ENCODE measurements at regions not wholly inside any gene's neighbourhood (a gene's known extent, or its start where the extent isn't known, plus 50 kb on each side); places are given as distances from the start of the nearest gene placed in this dataset.
A peak's percentile ranks its signal among the peaks of the same experiment; 100 is the strongest.

GRCh38 chr18:55089610-55090009 is 130.3 kb upstream of the CCDC68 start:
- DNase-seq, result no peak

- peak; percentile 26 for DNase-seq
Measured at GRCh38 chr18:55088561-55088960, 129.3 kb upstream of the CCDC68 start.

GRCh38 chr18:55088000-55088401 is 128.7 kb upstream of the CCDC68 start:
- no peak for DNase-seq

GRCh38 chr18:55086906-55087305 is 127.6 kb upstream of the CCDC68 start:
- no peak for DNase-seq

DNA sequence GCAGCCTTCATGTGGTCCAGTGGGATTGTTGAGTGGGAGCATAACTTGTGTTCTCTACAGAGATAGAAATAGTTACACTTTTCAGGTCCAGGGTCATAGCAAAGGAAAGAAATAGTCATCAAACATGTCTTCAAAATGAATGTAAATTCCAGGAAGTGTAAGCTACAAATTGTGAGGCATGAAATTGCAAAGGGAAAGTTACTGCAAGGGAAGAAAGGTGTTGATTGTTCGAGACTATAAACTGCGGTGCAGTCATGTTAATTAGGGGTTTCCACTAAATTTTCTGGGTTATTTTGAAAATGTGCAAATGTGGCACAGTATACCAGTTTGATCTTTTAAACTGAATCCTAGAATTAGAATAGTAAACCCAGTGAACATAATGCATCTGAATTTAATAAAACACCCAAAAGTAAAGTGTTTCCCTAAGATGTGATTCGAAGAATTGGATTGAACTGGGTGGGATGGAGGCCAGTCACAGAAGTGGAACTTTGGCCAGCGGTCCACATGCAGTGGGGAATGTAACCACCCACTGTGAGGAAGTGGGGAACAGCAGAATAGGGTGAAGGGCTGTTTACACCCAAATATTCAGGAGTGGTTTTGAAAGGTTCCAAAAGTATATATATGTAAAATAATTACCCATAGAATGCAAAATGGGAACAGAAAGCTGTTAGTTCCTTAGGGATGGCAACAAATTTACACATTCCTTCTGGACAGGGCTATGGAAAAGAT is 126.5 kb upstream of the CCDC68 start:
- DNase-seq, result no peak

DNA sequence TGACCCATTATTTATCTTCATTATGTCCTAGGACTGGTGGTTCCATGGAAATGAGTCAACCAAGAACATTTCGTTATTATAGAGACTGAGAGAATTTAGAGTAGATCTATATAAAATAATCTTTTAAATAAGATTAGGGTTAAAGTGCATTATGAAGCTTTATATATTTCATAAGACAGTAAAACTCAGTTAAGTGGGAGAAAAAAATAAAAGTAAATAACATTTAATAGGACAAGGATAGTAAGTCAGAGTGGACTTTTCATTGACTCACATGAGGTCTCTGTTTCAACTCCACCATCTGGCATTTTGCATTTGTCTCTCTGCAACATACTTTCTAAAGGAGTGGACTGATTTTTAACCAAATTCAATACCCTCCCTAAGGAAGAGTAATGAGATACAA is 125.3 kb upstream of the CCDC68 start:
- no peak for DNase-seq

- no peak for DNase-seq
Measured at GRCh38 chr18:55083461-55083860, 124.2 kb upstream of the CCDC68 start.

GRCh38 chr18:55079481-55080355 is 120.5 kb upstream of the CCDC68 start:
- DNase-seq, result no peak

DNA sequence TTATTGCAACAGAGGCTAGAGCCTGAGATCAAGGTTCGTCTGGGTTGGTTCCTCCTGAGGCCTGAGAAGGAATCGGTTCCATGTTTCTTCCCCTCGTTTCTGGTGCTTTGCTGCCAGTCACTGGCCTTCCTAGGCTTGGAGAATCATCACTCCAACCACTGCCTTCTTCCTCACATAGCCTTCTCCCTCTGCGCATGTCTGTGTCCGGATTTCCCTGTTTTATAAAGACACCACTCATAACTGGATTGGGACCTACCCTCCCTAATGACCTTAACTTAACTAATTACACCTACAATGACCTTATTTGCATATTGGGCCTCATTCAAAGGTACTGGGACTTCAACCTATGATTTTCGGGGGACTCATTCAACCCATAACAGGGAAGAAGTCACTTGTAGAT is 119.8 kb upstream of the CCDC68 start:
- no peak for DNase-seq

- no peak for DNase-seq
Measured at GRCh38 chr18:55078303-55078932, 119.2 kb upstream of the CCDC68 start.

- DNase-seq, result no peak
Measured at GRCh38 chr18:55076643-55077218, 117.5 kb upstream of the CCDC68 start.

GRCh38 chr18:55073834-55074233 is 114.6 kb upstream of the CCDC68 start:
- no peak for DNase-seq

DNA sequence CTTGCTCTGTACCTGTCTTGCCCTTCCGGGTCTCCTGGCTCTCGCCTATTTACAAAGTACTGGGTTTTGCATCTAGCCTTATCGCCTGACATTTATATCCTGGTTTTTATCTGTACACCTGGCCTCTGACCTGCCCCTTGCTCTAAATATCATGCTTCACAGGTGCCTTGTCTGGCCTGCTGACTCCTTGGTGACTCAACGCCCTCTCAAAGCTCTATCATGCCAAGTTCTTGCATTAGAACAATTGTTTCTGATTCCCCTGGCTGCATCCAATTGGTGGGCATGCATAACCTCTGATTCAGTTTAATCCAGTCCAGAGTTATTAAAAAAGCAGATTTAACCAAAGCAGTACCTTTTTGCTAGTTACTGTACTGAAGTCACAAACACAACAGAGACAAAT is 113.9 kb upstream of the CCDC68 start:
- no peak for DNase-seq

DNA sequence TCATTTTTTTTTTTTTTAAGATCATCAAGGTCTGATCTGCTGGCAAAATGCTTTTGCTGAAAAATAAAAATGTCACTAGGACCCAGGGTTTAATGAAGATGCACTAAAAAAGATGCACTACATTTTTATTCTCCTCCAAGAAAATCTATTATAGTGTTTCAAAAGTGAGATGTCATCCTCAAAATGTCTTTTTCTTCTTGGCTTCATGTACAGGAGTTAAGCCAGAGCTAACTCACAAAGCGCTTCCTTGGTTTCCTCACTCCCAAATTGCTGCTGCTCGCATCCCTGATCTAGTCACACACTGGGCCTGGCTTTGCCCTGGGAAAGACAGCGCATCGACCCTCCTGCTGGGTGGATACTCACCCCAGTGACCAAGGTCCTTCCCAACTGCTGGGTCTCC is 113.4 kb upstream of the CCDC68 start:
- no peak for DNase-seq

DNA sequence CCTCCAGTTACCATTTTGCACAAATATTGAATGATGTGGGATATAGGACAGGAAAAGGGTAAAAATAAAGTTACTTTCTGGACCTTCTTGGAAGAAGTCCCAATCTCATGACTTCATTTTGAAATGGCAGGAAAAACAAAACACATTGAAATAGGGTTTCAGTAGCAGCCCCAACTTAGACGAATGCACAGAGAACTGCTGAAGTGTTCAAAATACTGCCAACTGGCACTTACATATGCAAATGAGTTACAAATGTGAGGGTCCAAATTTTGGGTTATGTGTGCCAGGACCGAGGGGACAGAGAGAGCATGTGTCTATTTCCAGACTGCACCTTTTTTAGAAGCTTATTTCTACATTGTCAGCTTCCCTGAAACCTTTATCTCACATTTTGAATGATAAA is 112.9 kb upstream of the CCDC68 start:
- no peak for DNase-seq

DNA sequence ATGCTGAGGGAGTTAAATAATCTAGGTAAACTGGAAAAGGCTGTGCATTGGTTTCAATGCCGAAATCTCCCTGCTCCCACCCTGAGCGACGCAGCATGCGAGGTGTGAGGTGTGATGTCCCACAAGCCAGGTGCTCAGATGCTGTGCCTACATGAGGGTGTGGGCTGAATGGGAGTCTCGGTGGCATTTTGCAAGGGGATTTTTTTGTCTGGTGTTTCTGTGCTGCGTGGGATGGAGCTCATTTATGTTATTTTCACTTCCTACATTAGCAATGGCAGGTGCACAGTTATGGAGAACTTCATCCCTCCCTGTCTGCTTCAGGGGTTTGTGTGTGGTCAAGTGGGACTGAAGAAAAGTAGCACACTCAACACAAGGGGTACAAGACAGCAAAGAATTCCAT is 110.2 kb upstream of the CCDC68 start:
- DNase-seq, result no peak

GRCh38 chr18:55064760-55065159 is 105.5 kb upstream of the CCDC68 start:
- no peak for DNase-seq

GRCh38 chr18:55064073-55064472 is 104.8 kb upstream of the CCDC68 start:
- DNase-seq, result no peak

GRCh38 chr18:55054021-55054990 is 95.0 kb upstream of the CCDC68 start:
- no peak for DNase-seq

GRCh38 chr18:55048892-55049291 is 89.6 kb upstream of the CCDC68 start:
- DNase-seq, result no peak

DNA sequence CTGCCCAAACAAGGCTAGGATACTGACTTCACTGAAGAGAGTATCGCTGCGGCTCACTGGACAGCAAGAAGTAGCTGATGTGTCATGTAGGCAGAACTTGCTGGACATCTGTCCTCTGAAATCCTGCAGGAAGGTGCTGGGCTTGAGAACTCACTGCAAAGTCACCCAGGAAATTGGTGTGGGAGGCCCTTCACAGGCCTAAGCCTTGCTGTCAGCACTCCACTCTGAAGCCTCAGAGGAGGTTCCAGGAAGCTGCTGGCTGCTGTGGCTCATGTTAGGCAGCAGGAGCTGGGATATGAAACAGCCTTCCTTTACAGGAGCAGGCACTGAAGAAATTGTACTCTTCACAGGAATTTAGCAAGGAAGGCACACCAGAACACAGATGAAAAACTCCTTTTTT is 88.3 kb upstream of the CCDC68 start:
- no peak for DNase-seq

GRCh38 chr18:55041366-55041765 is 82.1 kb upstream of the CCDC68 start:
- DNase-seq, result no peak

All from eye (tissue), 1 donor.